Stimulated activated naive CD4-positive, alpha-beta T cell (primary cell): ENCODE measurements at regions not wholly inside any gene's neighbourhood (a gene's known extent, or its start where the extent isn't known, plus 50 kb on each side); places are given as distances from the start of the nearest gene placed in this dataset.

Experiments
- DNase-seq, 6 experiments: peaks; one replicate each; lab custom pipeline; 2025; lab: John Stamatoyannopoulos, UW

DNA sequence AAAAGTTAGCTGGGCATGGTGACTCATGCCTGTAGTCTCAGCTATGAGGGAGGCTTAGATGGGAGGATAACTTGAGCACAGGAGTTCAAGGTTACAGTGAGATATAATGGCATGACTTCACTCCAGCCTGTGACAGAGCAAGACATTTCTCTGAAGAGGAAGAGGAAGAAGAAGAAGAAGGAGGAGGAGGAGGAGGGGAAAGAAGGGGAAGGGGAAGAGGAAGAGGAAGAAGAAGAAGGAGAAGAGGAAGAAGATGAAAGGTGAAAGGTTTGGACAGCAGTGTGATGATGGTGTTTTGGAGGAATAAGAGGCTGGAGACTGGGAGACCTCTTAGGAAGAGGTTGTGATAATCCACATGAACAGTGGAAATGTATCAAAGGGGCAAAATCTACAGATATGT lies 410.7 kb upstream of the JAG1 start:
- no peak for DNase-seq

DNA sequence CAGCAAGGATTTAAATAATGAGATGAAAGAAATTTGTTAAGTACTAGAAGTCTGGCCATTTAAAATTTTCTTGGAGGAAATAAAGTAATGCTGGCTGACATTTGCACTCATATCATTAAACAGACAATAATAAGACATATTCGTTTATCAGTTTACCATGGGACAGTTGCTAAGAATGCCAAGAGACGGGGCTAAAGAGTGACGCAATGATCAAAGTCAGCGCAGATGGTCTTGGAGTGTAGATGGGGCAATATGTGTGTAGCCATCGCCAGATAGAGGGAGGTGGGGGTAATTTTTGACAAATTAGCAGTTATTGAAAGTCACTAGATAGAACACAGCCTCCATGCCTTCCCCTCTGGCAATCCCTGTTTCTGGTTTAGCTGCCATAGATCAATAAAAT lies 413.2 kb upstream of the JAG1 start:
- no peak for DNase-seq

DNA sequence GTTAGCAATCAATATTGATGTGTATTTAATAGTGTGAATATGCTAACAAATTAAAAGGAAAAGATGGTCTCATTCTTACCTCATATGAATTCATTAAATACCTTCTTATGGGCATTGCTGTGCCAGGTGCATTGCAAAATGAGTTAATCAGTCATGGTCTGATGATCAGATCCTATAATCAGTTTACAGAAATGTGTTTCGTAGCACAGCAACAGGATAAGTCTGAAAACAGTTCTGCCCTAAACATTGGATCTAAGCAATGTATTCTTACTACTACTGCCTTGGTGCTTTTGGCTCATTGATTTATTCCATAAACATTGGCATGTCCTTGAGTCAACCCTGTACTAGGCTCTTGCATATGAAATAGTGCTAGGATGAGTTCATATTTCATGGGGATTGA lies 417.0 kb upstream of the JAG1 start:
- no peak for DNase-seq

DNA sequence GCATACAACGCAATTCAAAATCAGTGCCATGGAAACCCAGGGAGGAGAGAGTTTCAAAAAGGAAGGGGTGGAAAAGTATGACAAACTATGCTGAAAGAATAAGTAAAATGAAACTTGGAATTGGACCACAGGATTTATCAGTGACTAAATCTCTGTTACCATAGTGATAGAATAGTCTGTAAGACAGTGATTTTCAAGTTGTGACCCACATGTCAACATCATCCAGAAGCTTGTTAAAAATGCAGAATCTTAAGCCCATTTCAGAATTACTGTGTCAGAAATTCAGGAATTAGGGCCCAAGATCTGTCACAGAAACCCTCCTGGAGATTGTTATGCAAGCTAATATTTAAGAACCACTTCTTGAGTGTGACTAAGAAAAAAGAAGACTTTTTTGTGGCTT lies 417.7 kb upstream of the JAG1 start:
- DNase-seq: no peak

DNA sequence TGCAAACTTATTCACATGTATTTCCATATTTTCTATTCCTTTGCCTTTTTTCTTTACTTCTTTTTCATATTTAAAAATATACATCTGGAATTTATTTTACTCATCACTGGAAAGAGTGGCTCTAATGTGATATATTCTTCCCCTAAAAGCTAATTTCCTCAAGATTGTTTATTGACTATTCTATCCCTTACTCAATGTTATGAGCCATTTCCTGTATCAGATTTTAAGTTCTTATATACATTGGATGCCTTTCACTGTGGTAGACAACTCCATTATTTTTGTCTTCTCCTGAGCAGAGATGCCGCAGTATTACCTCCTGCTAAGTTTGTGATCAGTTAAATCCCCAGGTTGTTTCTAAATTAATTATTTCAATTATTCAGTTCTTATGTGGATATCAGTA lies 418.4 kb upstream of the JAG1 start:
- no peak for DNase-seq

DNA sequence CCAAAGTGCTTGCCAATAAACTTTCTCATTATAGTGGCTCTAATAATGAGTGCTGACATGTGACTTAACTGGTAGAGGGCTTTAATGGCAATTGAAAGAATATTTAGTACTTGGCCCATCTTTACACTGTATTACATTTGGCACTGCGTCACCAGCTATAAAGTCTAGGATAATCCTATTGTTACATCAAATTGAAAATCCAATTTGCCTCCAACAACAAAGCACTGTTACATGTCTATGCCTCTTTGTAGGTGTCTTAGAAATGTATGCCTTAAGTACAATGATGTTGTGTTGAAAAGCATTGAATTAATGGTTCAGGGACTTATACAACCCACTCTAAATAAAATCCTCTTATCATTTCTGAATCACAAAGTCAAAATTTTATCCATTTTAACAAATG lies 420.4 kb upstream of the JAG1 start:
- no peak for DNase-seq

DNA sequence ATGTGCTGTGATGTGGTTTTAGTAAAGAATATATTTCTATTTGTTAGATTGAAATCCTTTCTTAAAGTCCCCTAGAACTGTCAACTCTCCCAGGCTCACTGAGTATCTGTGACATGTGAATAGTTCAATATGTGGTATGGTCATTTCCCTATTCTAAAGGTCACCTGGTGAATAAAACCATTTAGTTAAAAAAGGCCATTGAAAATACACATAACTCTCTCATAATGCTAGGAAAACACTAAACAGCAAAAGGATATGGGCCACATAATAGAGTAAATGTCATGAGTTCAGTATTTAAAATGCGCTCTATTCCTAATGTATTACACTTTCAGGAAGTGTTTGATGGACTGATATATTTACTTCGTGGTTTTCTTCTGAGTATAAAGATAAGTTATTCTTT lies 420.9 kb upstream of the JAG1 start:
- no peak for DNase-seq

DNA sequence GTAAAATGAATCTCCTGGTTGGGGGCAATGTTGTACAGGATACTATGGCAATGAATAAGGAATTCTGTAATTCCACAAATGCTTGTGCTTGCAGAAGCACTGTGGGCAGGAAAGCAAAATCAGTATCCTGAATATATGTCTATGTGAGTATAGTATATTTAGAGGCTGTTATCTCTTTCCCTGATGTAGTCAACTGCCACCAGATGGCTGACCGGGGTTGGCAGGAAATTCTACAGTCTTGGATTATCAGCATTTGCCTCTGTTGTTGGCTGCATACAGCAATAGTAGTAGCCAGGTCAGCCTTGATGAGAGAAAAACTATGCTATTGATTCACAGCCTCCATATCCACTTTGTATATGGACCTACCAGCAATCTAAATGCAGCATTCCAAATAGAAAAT lies 425.1 kb upstream of the JAG1 start:
- no peak for DNase-seq

DNA sequence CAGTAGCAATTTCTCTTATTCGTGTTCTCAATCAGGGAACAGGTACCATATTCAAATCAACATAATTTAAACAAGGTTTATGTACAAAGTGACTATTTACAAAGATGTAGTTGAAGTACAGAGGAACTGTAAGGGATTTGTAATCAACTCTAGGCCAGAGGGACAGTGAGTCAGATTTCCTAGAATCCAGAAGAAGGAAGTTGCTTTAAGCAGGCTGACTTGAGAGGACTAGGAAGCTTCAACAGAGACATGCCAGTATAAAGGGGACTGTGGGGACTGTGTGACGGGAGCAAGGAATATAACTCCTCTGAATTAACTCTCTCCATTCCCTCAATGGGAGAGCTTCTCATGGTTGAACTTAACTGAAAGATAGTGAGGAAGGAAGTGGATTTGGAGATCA lies 427.4 kb upstream of the JAG1 start:
- no peak for DNase-seq

DNA sequence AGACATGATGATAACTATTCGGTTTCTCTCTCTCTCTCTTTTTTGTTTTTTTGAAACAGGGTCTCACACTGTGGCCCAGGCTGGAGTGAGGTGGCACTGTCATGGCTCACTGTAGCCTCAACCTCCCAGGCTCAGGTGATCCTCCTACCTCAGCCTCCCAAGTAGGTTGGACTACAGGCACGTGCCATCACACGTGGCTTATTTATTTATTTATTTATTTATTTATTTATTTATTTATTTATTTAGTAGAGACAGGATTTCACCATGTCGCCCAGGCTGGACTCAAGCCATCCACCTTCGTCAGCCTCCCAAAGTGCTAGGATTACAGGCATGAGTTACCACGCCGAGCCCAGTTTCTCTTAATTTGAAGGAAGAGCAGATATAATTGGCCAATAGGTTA lies 427.9 kb upstream of the JAG1 start:
- DNase-seq: no peak

DNA sequence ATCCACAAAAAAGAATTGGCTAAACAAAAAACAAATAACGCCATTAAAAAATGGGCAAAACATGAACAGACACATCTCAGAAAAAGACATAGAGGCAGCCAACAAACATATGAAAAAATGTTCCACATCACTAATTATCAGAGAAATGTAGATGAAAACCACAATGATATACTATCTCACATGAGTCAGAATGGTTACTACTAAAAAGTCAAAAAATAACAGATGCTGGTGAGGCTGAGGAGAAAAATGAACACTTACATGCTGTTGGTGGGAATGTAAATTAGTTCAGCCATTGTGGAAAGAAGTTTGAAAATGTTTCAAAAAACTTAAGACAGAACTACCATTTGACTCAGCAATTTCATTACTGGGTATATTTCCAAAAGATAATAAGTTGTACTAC lies 430.1 kb upstream of the JAG1 start:
- DNase-seq: no peak

DNA sequence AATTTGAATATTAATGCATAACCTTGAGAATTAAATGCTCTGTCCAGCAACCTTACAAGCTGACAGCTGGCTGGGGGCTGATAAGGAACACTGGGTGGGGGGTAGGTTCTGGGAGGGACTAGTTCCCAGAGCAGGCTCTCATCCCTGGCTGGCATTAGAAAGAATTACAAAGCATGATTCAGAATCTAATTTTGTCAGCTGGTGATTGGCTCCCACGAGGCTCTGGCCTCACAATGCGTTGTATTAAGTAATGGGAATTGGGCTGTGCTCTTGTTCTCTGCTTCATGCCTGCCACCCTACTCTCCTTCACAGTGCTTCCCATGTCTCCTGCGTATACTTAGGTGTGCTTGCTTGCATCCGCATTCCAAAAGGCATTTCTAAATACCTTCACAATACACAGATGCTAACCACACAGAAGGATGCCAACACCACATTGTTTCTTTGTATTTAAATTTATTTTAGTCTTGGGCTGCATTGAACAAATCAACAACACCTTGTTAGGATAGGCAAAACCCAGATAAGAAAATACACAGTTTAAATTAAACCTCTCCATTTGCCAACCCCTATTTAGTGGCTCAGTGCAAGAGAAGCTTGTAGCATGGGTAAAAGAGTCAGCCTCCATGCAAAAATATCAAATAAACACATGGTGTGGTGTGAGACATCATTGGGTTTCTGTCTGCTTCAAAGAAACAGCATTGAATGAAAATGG lies 434.5 kb upstream of the JAG1 start:
- no peak for DNase-seq

DNA sequence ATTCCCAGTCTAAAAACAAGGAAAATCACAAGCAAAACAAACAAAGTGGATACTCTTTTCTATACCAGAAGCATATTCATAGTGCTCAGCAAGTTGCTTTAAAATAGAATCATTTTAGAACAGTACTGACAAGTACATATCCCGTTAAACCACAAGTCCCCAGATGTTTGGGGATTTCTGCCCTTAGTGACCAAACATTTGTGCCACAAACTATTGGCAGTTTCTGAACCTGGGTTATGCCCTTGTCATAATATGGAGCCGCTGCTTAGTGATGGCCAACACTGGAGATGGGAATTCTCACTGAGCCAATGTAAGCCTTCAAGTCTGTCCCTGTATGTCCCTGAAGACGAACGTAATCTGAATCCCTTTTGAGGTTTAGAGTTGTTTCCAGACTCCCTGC lies 436.7 kb upstream of the JAG1 start:
- DNase-seq: no peak

DNA sequence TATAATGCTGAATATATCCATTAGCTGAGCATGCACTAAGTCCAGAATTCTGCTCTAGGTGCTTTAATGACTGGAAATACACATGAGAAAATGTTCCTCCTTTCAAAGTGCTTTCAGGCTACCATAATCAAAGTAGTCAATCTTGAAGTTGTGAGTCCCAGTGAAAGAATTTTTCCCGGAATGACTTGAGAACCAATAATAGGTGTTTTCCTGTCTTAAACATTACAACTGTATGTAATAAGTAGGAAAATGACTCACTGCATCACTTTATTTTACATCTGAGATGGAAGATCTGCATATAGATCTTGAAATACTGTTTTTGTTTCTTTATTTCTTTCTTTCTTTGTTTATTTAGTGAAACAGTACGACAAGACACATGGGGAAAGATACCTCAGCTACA lies 437.4 kb upstream of the JAG1 start:
- no peak for DNase-seq

DNA sequence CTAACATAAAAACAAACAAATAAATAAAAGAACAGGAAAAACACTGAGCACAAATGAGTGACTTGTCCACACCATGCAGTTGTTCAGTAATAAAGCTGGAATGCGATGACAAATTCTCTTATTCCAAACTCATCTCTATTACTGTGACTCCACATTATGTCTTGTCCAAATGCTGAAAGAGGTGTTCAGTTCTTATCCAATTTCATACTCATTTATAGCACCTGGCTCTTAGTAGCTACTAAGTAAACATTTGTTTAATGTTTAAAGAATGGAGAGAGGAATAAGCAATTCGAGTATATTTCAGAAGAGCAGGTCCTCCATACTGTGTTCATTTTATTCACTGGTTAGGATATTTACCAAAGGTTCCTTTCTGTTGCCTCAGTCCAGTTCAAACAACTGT lies 439.0 kb upstream of the JAG1 start:
- DNase-seq: no peak

DNA sequence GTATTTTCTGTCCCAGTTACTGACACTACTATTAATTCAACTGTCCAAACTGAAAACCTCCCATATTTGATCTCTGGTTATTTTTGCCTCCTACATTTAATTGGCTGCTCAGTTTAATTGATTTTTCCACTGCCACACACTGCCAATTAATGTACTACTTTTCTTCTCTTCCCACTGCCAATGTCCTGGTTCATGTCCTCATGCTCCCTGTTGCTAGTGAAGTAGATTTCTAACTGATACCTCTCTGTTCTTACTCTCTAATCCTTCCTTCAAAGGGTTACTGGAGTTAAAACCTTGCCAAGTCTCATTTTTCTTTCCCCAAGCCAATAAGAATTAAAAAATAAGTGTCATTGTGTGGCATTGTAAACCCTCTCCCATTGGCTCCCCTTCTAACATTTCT lies 440.6 kb upstream of the JAG1 start:
- no peak for DNase-seq

DNA sequence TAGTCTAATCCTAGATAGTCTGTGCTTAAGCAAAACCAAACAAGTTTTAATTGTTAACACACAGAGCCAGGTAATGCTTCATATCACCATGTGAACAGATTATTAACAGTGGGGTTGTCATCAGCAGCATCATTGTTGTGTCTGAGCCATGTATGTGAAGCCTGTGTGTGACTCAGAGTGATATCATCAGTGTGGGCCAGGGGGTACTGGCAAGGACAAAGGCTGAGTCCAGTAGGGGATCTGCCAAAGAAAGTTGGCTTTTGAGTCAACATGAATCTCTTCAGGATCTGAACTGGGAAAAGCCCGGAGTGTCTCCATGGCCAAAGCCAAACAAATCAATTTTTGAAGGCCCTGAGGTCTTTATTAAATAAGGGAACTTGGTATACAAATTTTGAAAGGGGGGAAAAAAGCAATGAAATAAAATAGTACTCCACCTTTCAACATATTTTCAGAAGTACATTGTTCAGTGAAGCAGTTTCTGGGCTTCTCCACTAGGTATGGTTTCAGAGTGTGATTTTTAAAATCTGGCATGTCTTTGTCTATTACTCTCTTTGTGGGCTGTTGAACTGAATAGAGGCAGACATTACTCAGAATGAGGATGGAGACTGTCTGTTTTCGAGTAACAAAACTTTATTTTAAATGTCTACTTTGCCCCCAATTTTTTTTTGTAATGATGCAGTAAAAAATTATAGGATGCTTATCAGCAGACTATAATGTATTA lies 444.2 kb upstream of the JAG1 start:
- no peak for DNase-seq

DNA sequence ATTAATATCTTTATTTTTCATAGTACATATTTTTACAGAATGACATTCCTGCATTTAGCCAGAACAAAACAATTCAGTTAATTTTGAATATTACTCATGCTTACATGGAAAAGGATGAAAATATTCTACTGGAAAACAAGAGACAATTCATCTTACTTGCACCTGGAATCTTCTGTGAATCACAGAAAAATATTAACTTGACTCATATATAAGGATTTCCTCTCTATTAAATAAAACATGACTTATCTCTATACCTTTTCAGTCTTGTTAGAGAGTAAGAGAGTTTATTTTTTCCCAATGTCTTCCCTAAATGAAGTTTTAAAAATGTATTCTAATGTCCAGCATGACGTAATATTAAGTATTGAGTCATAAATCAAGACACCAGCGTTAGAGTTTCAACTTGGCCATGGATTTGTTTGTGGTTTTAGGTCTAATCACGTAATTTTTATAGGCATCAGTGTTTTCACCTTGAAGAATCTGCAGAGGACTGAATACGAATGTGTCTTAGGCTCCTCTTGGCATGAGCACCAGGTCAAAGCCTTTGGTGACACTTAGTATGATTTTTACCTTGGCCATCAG lies 445.1 kb upstream of the JAG1 start:
- DNase-seq: no peak

DNA sequence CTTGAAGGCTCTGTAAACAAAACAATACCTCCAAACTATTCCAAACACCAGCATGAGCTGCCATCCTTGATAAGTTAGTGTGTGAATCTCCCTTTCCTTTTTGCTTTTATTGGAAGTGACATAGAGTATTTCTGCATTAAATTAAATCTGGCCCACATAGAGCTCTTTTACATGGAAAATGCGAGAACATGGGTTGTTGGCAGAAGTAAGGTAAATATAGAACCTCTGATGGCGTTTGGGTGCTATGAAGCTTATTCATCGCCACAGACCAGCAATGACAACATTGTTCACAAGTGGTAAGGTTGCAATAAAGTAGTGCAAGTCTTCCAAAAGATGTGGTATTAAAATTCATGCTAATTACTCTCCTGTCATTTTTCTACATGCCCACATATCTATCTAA lies 445.8 kb upstream of the JAG1 start:
- no peak for DNase-seq

DNA sequence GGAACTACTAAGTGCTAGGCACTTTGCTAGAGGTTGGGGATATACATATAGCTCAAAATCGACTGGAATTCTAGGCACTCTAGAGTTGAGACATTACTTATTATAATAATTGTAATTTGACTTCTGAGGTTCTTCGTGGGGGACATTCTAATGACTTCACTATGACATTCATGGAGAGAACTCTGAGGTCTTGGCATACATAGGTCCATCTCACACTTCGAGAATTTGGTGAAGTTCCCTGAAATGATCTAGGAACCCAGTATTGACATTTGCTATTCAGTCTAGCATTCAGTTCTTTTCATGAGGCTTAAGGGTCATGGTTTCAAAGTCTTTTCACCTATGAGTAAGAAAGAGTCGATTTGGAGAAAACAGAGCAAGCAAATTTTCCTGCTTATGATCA lies 446.6 kb upstream of the JAG1 start:
- DNase-seq: no peak

DNA sequence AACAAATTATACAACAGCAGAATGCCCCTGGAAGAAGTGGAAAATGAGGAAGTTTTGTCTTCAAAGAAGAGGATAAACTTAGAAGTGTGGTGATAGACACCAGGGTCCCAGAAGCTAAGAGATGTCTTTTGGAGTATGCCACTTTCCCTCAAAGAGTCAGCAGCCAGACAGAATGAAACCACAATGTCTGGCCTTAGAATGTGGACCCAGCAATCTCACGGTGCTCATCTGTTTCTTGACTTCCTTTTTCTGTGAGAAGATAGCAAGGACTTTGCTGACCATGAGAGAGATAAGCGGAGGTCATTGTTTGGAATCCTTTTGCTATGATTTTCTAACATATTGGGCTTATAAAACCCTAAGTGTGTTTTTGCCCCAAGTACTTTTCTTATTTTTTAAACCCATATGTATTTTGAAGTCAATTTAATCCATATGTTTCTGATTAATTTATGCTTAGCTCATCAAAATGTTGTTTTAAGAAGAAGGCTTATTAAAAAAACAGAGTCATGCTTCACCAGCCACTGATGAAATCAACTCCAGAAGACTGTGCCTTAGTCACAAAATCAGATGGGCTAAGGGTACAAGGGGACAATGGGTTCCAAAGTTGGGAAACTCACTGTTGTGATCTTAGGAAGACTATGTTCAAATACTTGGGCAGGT lies 451.2 kb upstream of the JAG1 start:
- DNase-seq: no peak

DNA sequence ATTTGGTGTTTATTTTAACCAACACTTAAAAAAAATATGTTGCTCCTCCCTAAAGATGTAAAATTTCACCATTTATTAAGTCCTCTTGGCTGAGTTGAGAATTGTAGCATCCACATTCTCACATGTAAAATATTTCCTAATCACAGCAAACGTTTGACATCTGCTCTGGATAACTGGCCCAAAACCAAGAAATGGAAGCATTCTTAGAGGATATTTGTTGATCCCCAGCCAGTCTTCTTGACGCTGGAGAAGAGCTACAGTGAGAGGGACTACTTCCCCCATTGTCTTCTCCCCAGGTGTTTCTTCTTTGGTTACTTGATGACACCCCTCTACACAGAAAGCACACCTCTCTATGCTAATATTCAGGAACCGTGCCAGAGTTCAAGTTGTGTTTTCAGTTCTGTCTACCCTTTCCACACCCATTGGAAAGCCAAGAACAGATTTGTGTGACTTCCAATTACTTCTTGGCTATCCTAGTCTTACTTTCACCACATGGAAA lies 454.5 kb upstream of the JAG1 start:
- DNase-seq: no peak

DNA sequence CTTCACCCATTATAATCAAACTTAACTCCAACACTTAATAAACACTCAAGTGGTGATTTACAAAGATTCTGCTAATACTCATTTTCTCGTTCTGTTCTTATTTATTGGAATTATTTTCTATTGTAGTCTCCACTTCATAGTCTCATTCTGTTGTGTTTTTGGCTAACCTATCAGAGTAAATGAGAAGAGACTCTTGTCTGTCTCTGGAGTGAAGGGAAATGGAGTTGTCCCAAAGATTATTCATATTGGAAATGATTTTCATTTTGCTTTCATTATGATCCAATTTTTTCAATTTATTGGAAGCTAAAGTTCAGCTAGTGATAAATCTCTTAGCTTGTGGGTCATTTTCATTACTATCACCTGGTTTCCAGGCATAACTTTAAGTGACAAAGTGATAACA lies 454.9 kb upstream of the JAG1 start:
- DNase-seq: no peak
